Tibial nerve (tissue), 4 donors: ENCODE measurements at regions not wholly inside any gene's neighbourhood (a gene's known extent, or its start where the extent isn't known, plus 50 kb on each side); places are given as distances from the start of the nearest gene placed in this dataset.

Experiments used
- DNase-seq, 2 donors: peaks; one replicate each; pipeline ENCODE4 v3.0.0-alpha.2; 2019; ENCODE audit warnings: low spot score in 2 of 2
- H3K27ac ChIP-seq, 4 donors: fragments of 200-600 bp; sonication (generic) in 3 of 4; one replicate each; pipeline ENCODE4 v1.5.1; 2017 to 2019; ENCODE audit warnings: mild to moderate bottlenecking in 1 of 4
- H3K27me3 ChIP-seq, 2 donors: fragments of 200-600 bp; sonication (generic) in 1 of 2; one replicate each; pipeline versions ENCODE4 v1.5.1 to v1.6.0; 2017 to 2019
- H3K36me3 ChIP-seq, 3 donors: fragments of 200-600 bp; sonication (generic); one replicate each; pipeline ENCODE4 v1.5.1; 2018 to 2019
- H3K4me1 ChIP-seq, 4 donors: fragments of 200-600 bp; sonication (generic) in 3 of 4; one replicate each; pipeline ENCODE4 v1.5.1; 2017 to 2019
- H3K4me3 ChIP-seq, 4 donors: fragments of 200-600 bp; sonication (generic) in 3 of 4; one replicate each; pipeline ENCODE4 v1.5.1; 2017 to 2019; ENCODE audit warnings: mild to moderate bottlenecking in 1 of 4, moderate library complexity in 1 of 4
- H3K9me3 ChIP-seq, 4 donors: fragments of 200-600 bp; sonication (generic) in 3 of 4; one replicate each; pipeline ENCODE4 v1.5.1; 2017 to 2019
- EP300 ChIP-seq, 2 donors: sonication (generic); formaldehyde crosslinking; IDR thresholded peaks; one replicate each; pipeline ENCODE4 v1.6.1; 2017; ENCODE audit warnings: antibody characterized with exemption in 2 of 2, mild to moderate bottlenecking in 1 of 2
- POLR2A ChIP-seq, 2 donors: fragments of 450-650 bp; IDR thresholded peaks; one replicate each; pipeline ENCODE4 v1.6.1; 2017; ENCODE audit warnings: antibody characterized with exemption in 2 of 2, mild to moderate bottlenecking in 2 of 2, moderate library complexity in 2 of 2
- WGBS, 2 donors: methylation state at CpG; one replicate each; pipeline ENCODE4 v1.1.5; 2018; 5-methylcytosine and 5-hydroxymethylcytosine counted together
- TF ChIP-seq, protein P1 (sequence below), 5 experiments: fragments of 200-600 bp in 3 of 5; fragments of 450-650 bp in 2 of 5; sonication (generic) in 3 of 5; IDR thresholded peaks; one replicate each; pipeline ENCODE4 v1.5.1; 2016 to 2019; ENCODE audit warnings: antibody characterized with exemption in 5 of 5, mild to moderate bottlenecking in 3 of 5, moderate library complexity in 2 of 5

DNA sequence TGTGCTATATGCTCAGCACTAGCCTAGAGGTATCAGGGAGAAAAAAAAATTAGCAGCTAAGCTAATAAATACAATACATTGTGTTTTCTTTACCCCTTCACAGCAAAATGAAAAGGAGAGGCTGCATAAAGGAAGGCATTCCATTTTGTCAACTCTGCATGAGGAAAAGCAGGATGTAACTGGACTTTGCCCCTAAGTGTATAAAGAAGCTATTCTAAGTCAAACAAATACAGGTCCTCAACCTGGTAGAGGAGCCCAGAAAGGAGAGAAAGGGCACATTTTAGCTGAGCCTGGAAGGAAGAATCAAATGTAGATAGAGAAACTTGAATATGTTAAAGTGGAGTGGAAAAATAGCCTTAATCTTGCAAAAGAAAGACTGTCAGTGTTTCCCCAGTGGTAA is 89.0 kb upstream of the SPRED1 start:
- Histone ChIP-seq H3K9me3 (no peaks in the 10 kb centered on the region), H3K4me3 (no peak overlapping the region), H3K27me3 (no peaks in the 10 kb centered on the region), H3K36me3 (no peaks in the 10 kb centered on the region), H3K4me1 (peaks cover 0 to 2% (median 0%) of the 10 kb centered on the region in 4 donors), H3K27ac (no peak overlapping the region)
- TF ChIP-seq, protein P1, sequence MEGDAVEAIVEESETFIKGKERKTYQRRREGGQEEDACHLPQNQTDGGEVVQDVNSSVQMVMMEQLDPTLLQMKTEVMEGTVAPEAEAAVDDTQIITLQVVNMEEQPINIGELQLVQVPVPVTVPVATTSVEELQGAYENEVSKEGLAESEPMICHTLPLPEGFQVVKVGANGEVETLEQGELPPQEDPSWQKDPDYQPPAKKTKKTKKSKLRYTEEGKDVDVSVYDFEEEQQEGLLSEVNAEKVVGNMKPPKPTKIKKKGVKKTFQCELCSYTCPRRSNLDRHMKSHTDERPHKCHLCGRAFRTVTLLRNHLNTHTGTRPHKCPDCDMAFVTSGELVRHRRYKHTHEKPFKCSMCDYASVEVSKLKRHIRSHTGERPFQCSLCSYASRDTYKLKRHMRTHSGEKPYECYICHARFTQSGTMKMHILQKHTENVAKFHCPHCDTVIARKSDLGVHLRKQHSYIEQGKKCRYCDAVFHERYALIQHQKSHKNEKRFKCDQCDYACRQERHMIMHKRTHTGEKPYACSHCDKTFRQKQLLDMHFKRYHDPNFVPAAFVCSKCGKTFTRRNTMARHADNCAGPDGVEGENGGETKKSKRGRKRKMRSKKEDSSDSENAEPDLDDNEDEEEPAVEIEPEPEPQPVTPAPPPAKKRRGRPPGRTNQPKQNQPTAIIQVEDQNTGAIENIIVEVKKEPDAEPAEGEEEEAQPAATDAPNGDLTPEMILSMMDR (IDR thresholded peaks at IDR 0.05) = no peak
- TF ChIP-seq EP300 (IDR thresholded peaks at IDR 0.05) (no peak), POLR2A (IDR thresholded peaks at IDR 0.05) (no peak)
- no peak for DNase-seq

DNA sequence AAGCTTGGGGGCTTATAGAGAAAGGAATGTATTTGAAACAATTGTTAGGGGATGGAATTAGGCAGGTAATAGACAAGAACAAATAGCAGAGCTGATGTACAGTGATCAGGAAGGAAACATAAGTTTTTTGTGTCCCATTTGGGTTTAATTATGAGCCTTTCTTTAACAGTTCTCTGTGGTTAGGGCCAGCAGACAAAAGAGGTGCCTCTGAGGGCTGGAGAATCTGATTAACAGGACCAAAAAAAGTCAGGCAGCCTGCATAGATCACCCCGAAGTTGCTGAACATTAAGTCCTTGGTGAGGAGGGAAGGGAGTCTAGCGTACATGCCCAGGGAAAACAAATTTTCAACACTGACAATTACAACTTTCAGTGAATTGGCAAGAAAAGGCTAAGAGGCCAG is 88.6 kb upstream of the SPRED1 start:
- H3K9me3 ChIP-seq = no peaks in the 10 kb centered on the region
- no peak overlapping the region for H3K4me3 ChIP-seq
- H3K4me1 ChIP-seq = peaks cover 0 to 4% (median 0%) of the 10 kb centered on the region in 4 donors
- DNase-seq = no peak
- TF ChIP-seq EP300 (IDR thresholded peaks at IDR 0.05) = no peak
- WGBS, 2 donors = 34 to 43% methylated on average over 2 of the region's 2 CpGs
- H3K27ac ChIP-seq = no peak overlapping the region
- H3K27me3 ChIP-seq = no peaks in the 10 kb centered on the region
- no peaks in the 10 kb centered on the region for H3K36me3 ChIP-seq

DNA sequence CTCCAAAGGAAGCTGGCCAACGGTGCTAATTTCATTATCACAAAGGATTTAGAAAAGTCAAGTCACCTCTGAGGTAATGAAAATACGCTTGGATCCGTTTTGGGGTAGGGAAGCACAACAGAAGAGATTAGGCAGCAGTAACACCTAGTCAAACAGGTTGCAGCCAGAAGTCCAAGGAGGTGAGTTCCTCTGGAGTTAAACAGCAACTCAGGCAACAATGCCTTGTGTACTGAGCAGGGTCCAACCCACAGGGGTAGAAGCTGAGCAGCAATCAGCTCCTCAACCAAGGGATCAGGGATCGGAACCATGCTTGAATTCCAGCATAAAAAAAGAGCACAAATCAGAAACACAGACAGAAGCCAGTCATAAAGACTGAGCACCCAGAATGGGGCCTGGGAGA is 88.1 kb upstream of the SPRED1 start:
- TF ChIP-seq POLR2A (IDR thresholded peaks at IDR 0.05) (no peak), EP300 (IDR thresholded peaks at IDR 0.05) (no peak)
- TF ChIP-seq, protein P1 (IDR thresholded peaks at IDR 0.05) = no peak
- 72 to 73% methylated on average over 4 of the region's 4 CpGs for WGBS, 2 donors
- no peak for DNase-seq

DNA sequence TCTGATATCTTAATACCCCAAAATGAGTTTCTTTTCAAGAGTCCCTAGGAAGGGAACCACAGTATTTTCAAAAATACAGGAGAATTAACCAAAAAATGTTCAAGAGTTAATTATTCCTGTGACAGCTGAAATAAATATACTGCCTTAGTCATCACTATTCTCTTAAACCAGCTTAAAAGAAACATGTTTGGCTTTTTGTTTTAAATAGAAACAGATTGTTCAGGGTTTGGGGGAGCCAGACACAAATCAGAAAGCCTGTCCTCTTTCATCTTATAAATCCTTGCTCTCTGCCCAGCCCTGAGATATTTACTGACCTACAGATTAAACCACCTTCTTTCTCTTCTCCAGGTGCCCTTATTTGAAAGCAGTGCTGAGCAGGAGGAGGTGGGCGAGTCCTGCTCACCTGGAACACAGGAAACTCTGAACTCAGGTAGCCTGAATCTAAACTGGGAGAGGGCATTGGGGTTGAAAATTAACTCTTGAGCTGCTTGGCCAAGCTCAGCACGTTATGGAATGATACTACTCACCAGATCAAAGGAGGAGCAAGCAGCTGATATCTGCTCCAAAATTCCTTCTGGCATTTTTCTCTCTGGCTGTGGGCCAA is 84.1 kb upstream of the SPRED1 start:
- H3K4me1 ChIP-seq = peaks cover 0 to 4% (median 0%) of the 10 kb centered on the region in 4 donors
- no peaks in the 10 kb centered on the region for H3K27me3 ChIP-seq
- TF ChIP-seq POLR2A (IDR thresholded peaks at IDR 0.05) (no peak), EP300 (IDR thresholded peaks at IDR 0.05) (no peak)
- TF ChIP-seq, protein P1 (IDR thresholded peaks at IDR 0.05) = no peak
- H3K9me3 ChIP-seq = no peaks in the 10 kb centered on the region
- DNase-seq = no peak
- H3K27ac ChIP-seq = no peak overlapping the region
- WGBS, 2 donors = 49 to 50% methylated on average over 2 of the region's 2 CpGs
- no peaks in the 10 kb centered on the region for H3K36me3 ChIP-seq
- no peak overlapping the region for H3K4me3 ChIP-seq

More for the DNA sequence above, 88.1 kb upstream of the SPRED1 start:
- no peaks in the 10 kb centered on the region for H3K36me3 ChIP-seq
- H3K27ac ChIP-seq = no peak overlapping the region
- no peak overlapping the region for H3K4me3 ChIP-seq
- H3K4me1 ChIP-seq = peaks cover 0 to 4% (median 0%) of the 10 kb centered on the region in 4 donors
- H3K27me3 ChIP-seq = no peaks in the 10 kb centered on the region
- H3K9me3 ChIP-seq = no peaks in the 10 kb centered on the region

DNA sequence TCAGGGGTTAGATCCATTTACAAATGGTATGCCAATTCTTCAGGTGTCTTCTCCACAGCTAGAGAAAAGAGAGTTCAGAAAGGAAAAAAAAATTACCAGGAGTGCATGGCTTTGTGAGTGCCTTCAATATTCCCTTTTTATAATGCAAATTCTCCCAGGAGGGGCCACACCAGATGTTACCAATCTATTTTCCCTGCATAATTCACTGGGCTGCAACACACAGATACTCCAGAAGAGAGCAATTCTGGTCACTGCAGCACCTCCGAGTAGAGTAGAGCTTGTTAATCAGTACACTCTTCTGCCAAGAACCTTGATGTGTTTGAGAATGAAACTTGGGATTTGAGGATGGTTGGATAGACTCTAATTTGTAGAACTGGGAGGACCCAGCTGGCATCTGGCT is 80.7 kb upstream of the SPRED1 start:
- H3K27ac ChIP-seq = no peak overlapping the region
- TF ChIP-seq EP300 (IDR thresholded peaks at IDR 0.05) = no peak
- TF ChIP-seq, protein P1 (IDR thresholded peaks at IDR 0.05) = no peak
- TF ChIP-seq POLR2A (IDR thresholded peaks at IDR 0.05) = no peak
- no peaks in the 10 kb centered on the region for H3K27me3 ChIP-seq
- no peaks in the 10 kb centered on the region for H3K36me3 ChIP-seq
- DNase-seq = no peak
- peaks cover 0 to 4% (median 0%) of the 10 kb centered on the region in 4 donors for H3K4me1 ChIP-seq
- no peaks in the 10 kb centered on the region for H3K9me3 ChIP-seq
- no peak overlapping the region for H3K4me3 ChIP-seq
- WGBS, 2 donors = 54 to 70% methylated on average over 1 of the region's 1 CpG

DNA sequence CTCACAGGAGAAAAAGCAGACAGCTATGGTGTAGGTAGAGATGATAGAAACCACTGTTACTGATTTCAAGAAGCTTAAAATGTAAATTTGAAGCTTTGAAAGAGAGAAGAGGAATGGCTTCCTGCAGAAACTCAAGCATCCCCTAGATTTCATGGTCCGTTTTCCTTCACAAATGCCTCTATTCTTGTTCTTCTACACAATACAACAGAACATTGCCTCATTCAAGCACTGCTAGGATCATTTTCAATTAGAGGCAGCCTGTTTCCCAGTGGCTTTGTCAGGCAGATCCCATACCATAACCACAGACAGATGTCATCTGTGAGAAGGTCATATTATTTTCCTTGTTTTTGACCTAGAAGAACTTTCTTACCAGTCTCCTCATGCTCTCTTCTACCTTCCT is 77.9 kb upstream of the SPRED1 start:
- WGBS, 2 donors = 53 to 57% methylated on average over 1 of the region's 1 CpG
- Histone ChIP-seq H3K9me3 (no peaks in the 10 kb centered on the region), H3K27ac (no peak overlapping the region), H3K4me1 (no peaks in the 10 kb centered on the region), H3K36me3 (no peaks in the 10 kb centered on the region), H3K4me3 (no peak overlapping the region), H3K27me3 (no peaks in the 10 kb centered on the region)
- TF ChIP-seq EP300 (IDR thresholded peaks at IDR 0.05) = no peak
- no peak for TF ChIP-seq POLR2A (IDR thresholded peaks at IDR 0.05)
- TF ChIP-seq, protein P1 (IDR thresholded peaks at IDR 0.05) = no peak
- DNase-seq = no peak
